Right atrium auricular region (tissue), 2 donors: ENCODE measurements at regions not wholly inside any gene's neighbourhood (a gene's known extent, or its start where the extent isn't known, plus 50 kb on each side); places are given as distances from the start of the nearest gene placed in this dataset.

Source experiments
- DNase-seq: peaks from one replicate; pipeline ENCODE4 v3.0.0-alpha.2; 2019; ENCODE audit warnings: low spot score
- H3K27ac ChIP-seq, 2 donors: fragments of 200-600 bp; sonication (generic); 1 replicate in 1 of 2; 2 replicates in 1 of 2; pipeline ENCODE4 v1.5.1; 2016 to 2019
- H3K27me3 ChIP-seq, 2 donors: fragments of 200-600 bp; sonication (generic); one replicate each; pipeline versions ENCODE4 v1.5.1 to v1.6.0; 2017 to 2019
- H3K36me3 ChIP-seq: fragments of 200-600 bp; sonication (generic); one replicate; pipeline ENCODE4 v1.5.1; 2016
- H3K4me1 ChIP-seq, 2 donors: fragments of 200-600 bp; sonication (generic); one replicate each; pipeline versions ENCODE4 v1.5.1 to v1.6.0; 2017 to 2019
- H3K4me3 ChIP-seq, 2 donors: fragments of 200-600 bp; sonication (generic); 1 replicate in 1 of 2; 2 replicates in 1 of 2; pipeline ENCODE4 v1.5.1; 2017 to 2019; ENCODE audit warnings: mild to moderate bottlenecking in 1 of 2, moderate library complexity in 1 of 2
- H3K9me3 ChIP-seq, 2 donors: fragments of 200-600 bp; sonication (generic); one replicate each; pipeline ENCODE4 v1.5.1; 2019
- CTCF ChIP-seq, 2 donors: fragments of 200-600 bp; sonication (generic); IDR thresholded peaks; one replicate each; pipeline ENCODE4 v1.5.1; 2019; ENCODE audit warnings: antibody characterized with exemption in 2 of 2

GRCh38 chr5:60372786-60373185 lies 327.2 kb downstream of the DEPDC1B start:
- H3K9me3 ChIP-seq: no peaks in the 10 kb centered on the region
- no peaks in the 10 kb centered on the region for H3K36me3 ChIP-seq
- H3K27me3 ChIP-seq: no peaks in the 10 kb centered on the region
- no peak for DNase-seq
- H3K4me3 ChIP-seq: no peak overlapping the region
- H3K4me1 ChIP-seq: no peaks in the 10 kb centered on the region
- no peak for TF ChIP-seq CTCF (IDR thresholded peaks at IDR 0.05)
- H3K27ac ChIP-seq: no peak overlapping the region

- Histone ChIP-seq H3K36me3 (no peaks in the 10 kb centered on the region), H3K4me1 (no peaks in the 10 kb centered on the region), H3K9me3 (no peaks in the 10 kb centered on the region), H3K4me3 (no peak overlapping the region), H3K27ac (no peak overlapping the region), H3K27me3 (no peaks in the 10 kb centered on the region)
- DNase-seq: no peak
- no peak for TF ChIP-seq CTCF (IDR thresholded peaks at IDR 0.05)
Measured at GRCh38 chr5:60371065-60371464, 328.9 kb downstream of the DEPDC1B start.

GRCh38 chr5:60370508-60370907 lies 329.5 kb downstream of the DEPDC1B start:
- no peaks in the 10 kb centered on the region for H3K27me3 ChIP-seq
- no peaks in the 10 kb centered on the region for H3K36me3 ChIP-seq
- H3K27ac ChIP-seq: no peak overlapping the region
- H3K9me3 ChIP-seq: no peaks in the 10 kb centered on the region
- H3K4me1 ChIP-seq: no peaks in the 10 kb centered on the region
- no peak overlapping the region for H3K4me3 ChIP-seq
- TF ChIP-seq CTCF (IDR thresholded peaks at IDR 0.05): no peak
- DNase-seq: no peak

GRCh38 chr5:60369391-60369790 lies 330.6 kb downstream of the DEPDC1B start:
- no peaks in the 10 kb centered on the region for H3K4me1 ChIP-seq
- H3K27me3 ChIP-seq: no peaks in the 10 kb centered on the region
- no peaks in the 10 kb centered on the region for H3K36me3 ChIP-seq
- no peak for DNase-seq
- no peaks in the 10 kb centered on the region for H3K9me3 ChIP-seq
- no peak overlapping the region for H3K4me3 ChIP-seq
- TF ChIP-seq CTCF (IDR thresholded peaks at IDR 0.05): no peak
- no peak overlapping the region for H3K27ac ChIP-seq

- no peak for TF ChIP-seq CTCF (IDR thresholded peaks at IDR 0.05)
- Histone ChIP-seq H3K4me3 (no peak overlapping the region), H3K27me3 (no peaks in the 10 kb centered on the region), H3K36me3 (no peaks in the 10 kb centered on the region), H3K9me3 (no peaks in the 10 kb centered on the region), H3K4me1 (no peaks in the 10 kb centered on the region), H3K27ac (no peak overlapping the region)
- no peak for DNase-seq
Measured at GRCh38 chr5:60368100-60368499, 331.9 kb downstream of the DEPDC1B start.

- Histone ChIP-seq H3K36me3 (no peaks in the 10 kb centered on the region), H3K4me1 (no peaks in the 10 kb centered on the region), H3K27me3 (no peaks in the 10 kb centered on the region), H3K4me3 (no peak overlapping the region), H3K9me3 (no peaks in the 10 kb centered on the region), H3K27ac (no peak overlapping the region)
- DNase-seq: no peak
- TF ChIP-seq CTCF (IDR thresholded peaks at IDR 0.05): no peak
Measured at GRCh38 chr5:60366489-60366888, 333.5 kb downstream of the DEPDC1B start.
